GM12874 (cell line): ENCODE measurements at regions not wholly inside any gene's neighbourhood (a gene's known extent, or its start where the extent isn't known, plus 50 kb on each side); places are given as distances from the start of the nearest gene placed in this dataset.

Source experiments
- TF ChIP-seq, protein P1 (sequence below): IDR thresholded peaks from 2 replicates; pipeline ENCODE4 v1.5.1; 2011; ENCODE audit warnings: low read depth, mild to moderate bottlenecking, control low read depth, low read length, moderate library complexity; ENCODE audit not compliant: insufficient read depth

DNA sequence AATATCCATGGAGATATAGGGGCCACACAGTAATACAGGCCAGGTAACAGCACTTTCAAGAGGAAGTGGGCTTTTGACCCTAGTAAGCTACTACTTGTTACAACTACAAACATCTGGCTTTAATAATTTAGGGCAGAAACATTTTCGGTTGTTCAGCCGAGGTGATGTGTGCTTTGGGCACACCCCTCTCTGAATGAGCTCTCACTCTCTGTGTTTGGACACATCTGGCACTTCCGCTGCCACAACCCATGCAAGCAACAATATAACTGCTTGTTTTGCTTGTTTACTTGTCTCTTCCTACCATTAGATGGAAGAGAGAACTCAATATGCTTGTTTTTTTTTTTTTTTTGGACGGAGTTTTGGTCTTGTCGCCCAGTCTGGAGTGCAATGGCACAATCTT is 277.2 kb downstream of the HS3ST1 start:
- TF ChIP-seq, protein P1, sequence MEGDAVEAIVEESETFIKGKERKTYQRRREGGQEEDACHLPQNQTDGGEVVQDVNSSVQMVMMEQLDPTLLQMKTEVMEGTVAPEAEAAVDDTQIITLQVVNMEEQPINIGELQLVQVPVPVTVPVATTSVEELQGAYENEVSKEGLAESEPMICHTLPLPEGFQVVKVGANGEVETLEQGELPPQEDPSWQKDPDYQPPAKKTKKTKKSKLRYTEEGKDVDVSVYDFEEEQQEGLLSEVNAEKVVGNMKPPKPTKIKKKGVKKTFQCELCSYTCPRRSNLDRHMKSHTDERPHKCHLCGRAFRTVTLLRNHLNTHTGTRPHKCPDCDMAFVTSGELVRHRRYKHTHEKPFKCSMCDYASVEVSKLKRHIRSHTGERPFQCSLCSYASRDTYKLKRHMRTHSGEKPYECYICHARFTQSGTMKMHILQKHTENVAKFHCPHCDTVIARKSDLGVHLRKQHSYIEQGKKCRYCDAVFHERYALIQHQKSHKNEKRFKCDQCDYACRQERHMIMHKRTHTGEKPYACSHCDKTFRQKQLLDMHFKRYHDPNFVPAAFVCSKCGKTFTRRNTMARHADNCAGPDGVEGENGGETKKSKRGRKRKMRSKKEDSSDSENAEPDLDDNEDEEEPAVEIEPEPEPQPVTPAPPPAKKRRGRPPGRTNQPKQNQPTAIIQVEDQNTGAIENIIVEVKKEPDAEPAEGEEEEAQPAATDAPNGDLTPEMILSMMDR, result no peak

DNA sequence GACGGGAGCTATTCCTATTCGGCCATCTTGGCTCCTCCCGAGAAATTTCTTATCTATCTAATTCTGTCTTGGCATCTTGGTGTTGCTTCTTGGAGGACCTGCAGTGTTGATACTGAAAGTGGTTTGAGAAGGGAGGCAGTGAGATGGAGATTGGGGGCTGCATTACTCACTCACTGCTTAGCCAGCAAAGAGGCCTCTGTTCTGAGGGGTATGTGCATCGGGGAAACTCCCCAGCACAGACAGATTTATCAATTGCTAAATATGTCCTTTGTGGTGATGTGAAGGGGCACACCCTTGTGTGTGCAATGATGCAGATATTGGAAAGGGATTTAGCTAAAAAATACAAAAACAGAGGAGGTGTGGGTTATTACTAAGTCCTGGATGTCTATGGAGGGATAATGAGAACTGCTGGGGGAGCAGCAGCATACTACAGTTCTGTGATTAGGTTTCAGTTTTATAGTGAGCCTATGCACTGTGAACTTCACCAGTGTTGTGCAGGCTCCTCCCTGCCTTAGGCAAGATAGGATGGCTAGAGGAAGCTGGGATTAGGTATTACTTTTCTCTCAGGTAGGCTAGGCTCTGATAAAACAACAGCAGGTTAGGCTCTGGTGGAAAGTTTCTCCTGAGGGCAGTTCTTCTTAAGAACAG is 279.0 kb downstream of the HS3ST1 start:
- TF ChIP-seq, protein P1, result no peak

DNA sequence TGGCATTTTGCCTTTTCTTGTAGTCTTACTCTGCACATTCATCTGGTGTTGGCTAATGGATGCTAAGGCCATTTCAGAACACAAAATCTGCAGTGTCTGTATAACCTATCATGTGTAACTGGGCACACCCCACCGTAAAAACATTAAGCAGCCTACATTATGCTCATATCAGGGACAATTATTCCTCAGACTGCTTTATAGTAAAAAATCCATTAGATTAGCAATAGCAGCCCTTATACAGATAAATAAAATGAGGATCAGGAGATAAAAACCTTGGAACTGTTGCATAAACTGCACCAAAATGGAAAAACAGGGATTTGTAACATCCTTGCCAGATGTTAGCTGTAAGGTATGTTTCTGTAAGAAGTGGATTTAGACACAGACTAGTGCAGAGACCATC is 288.8 kb downstream of the HS3ST1 start:
- TF ChIP-seq, protein P1, result no peak

DNA sequence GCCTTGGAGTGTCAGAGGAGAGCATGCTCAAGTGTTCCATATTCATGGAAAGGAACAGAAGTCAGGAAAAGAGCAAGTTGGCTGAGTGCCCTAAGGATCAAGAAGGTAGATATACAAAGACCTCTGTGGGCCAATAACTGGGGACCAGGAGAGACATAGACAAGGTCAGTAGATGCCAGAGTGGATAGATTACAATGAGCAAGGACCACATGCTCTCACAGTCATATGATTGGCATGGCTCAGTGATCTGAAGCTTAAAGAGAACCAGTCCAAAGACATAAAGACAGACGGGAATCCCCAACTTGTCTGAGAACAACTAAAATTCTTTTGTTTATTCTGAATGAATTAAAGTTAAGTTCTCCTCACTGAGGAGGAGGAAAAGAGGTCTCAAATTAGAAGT is 289.7 kb downstream of the HS3ST1 start:
- TF ChIP-seq, protein P1, result no peak

DNA sequence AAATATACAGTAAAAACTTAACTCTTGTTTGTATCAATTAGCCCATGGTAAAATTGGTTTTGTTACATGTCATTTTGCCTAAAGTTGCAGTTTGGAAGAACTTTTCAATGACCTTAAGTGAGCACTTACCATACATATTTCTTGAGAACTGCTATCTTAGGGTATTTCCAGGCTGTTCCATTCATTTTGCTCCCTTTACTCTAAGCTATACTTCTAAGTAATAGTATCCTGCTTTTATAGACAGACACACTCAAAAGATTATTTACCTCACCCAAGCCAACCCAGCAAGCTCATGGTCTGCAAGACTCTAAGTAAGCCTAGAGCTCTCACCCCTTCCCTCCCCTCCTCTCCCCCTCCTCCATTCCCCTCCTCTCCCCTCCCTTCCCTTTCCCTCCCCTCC is 294.0 kb downstream of the HS3ST1 start:
- TF ChIP-seq, protein P1, result no peak

DNA sequence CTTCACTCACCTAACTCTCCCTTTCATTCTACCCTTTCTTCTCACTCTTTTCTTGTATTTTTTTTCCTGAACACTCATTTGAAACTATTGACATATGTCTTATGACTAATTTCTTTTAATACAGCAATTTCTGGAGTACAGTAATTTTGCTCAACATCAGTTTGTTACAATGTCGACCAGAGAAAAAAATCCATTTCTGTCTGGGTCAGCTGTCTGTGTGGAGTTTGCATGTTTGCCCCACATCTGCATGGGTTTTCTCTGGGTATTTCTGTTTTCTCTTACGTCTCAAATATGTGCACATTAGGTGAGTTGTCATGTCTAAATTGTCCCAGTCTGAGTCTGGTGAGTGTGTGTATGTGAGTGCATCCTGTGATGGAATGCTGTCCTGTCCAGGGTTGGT is 294.8 kb downstream of the HS3ST1 start:
- TF ChIP-seq, protein P1, result no peak

DNA sequence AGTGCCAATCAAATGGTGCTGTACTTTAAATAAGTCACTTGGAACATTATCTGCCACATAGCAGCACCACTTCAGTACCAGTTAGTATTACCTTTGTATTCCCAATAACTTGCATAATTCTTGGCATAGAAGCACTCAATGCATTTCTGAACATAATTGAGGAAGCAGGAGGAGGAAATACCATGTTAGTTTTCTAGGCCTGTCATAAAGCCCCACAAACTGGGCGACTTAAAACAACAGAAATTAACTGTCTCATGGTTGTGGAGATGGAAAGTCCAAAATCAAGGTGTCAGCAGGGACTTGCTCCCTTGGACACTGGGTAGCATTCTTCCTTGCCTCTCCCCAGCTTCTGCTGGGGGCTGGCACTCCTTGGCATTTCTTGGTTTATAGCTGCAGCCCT is 296.2 kb downstream of the HS3ST1 start:
- TF ChIP-seq, protein P1, result no peak
